ENCODE measurements at regions not wholly inside any gene's neighbourhood (a gene's known extent, or its start where the extent isn't known, plus 50 kb on each side); places are given as distances from the start of the nearest gene placed in this dataset.
"Not testable (repeated sequence)": the region's sequence is repeated elsewhere in the genome, so short reads cannot be mapped to it uniquely, and the experiment has no call there.

- in situ Hi-C loops (cut with MboI; ENCODE audit: low pct_unique_long_range_greater_than_20kb in 2 of 9, low sequenced_read_pairs in 9 of 9, unreplicated experiment in 9 of 9) = no loop called here
- no peak overlapping the region for H3K27ac ChIP-seq
Measured at GRCh38 chr9:29514862-29515261, 1941.6 kb upstream of the C9orf72 start.

DNA sequence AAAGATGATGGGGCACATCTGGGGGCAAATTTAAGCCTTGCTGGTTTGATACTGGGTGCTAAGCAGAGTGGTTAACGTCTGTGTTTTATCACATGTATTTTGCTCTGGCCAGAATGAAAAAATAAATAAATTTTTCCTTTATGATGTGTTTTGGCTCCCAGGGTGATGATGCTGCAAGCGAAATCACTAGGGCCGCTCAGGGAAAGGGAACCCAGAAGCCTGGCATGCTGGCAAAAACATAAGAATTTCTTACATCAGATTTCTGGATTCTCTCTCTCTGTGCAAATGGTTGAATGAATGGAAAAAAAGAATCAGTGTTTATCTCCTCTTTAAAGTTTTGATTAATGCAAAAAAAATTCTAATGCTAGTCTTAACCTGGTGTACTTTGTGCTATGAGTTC, 1975.2 kb upstream of the C9orf72 start:
- no peak overlapping the region for H3K4me3 ChIP-seq
- ATAC-seq (replicated peaks in 6 of 8) = no peak
- H3K4me1 ChIP-seq (replicated peaks in 1 of 2) = no peaks in the 10 kb centered on the region
- in situ Hi-C loops (cut with MboI; ENCODE audit: low pct_unique_long_range_greater_than_20kb in 2 of 9, low sequenced_read_pairs in 9 of 9, unreplicated experiment in 9 of 9) = no loop called here
- WGBS, 10 experiments = 7 to 96% (median 80%) methylated on average over 1 to 3 of the region's 3 CpGs; no CpG with 5 or more reads in 1 of the 10 experiments
- H3K27ac ChIP-seq = no peak overlapping the region

More at GRCh38 chr9:29514862-29515261, 1941.6 kb upstream of the C9orf72 start:
- H3K4me1 ChIP-seq (replicated peaks in 1 of 2) = peaks cover 8 to 11% of the 10 kb centered on the region in 2 donors
- no peak for ATAC-seq (replicated peaks in 6 of 8)
- H3K4me3 ChIP-seq = no peak overlapping the region
- 0 to 94% (median 76%) methylated on average over 2 to 8 of the region's 8 CpGs; no CpG with 5 or more reads in 1 of the 10 experiments for WGBS, 10 experiments

DNA sequence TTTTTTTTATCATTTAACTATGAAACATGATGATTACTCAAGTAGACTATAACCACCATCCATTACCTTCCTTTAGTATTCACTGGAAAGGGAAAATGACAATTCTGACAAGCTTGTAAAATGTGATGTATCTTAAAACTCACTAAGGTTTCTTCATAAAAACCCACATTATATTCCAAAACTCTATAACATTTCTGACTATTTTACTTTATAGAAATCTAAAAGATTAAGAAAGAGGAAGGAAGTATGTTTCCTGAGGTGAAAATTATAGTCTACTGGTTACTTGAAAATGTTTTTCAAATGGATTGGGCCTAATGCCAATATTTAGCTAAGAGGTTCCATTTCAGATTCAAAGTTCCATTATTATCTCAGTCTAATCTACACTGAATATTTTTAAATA, 1982.2 kb upstream of the C9orf72 start:
- Histone ChIP-seq H3K27ac (no peak overlapping the region), H3K4me1 (replicated peaks in 1 of 2) (no peaks in the 10 kb centered on the region), H3K4me3 (no peak overlapping the region)
- no peak for ATAC-seq (replicated peaks in 6 of 8)
- in situ Hi-C loops (cut with MboI; ENCODE audit: low pct_unique_long_range_greater_than_20kb in 2 of 9, low sequenced_read_pairs in 9 of 9, unreplicated experiment in 9 of 9) = no loop called here

- Histone ChIP-seq H3K27ac (no peak overlapping the region), H3K4me1 (replicated peaks in 1 of 2) (no peaks in the 10 kb centered on the region), H3K4me3 (no peak overlapping the region)
- WGBS, 10 experiments = 0 to 100% (median 29%) methylated on average over 1 to 3 of the region's 3 CpGs; no CpG with 5 or more reads in 2 of the 10 experiments
- no peak for ATAC-seq (replicated peaks in 6 of 8)
- in situ Hi-C loops (cut with MboI; ENCODE audit: low pct_unique_long_range_greater_than_20kb in 2 of 9, low sequenced_read_pairs in 9 of 9, unreplicated experiment in 9 of 9) = no loop called here
Measured at GRCh38 chr9:29556317-29556716, 1983.0 kb upstream of the C9orf72 start.

DNA sequence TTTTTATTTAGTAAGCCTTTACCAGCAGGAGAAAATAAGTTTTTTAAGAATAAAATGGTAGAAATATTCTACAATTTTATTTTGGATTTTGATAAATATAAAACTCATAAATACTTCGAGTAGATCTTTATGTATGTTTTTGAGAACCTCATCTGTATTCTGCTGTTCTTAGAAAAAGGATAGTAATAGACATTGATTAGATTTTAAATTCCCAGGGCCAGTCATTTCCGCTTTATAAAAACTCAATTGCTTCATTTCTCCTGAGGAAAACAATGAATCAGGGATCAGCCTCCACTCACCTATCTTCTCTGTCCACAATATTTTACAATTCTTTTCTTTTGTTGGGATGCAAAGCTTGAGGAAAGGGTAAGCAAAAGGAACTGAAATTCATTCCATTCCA, 1983.5 kb upstream of the C9orf72 start:
- in situ Hi-C loops (cut with MboI; ENCODE audit: low pct_unique_long_range_greater_than_20kb in 2 of 9, low sequenced_read_pairs in 9 of 9, unreplicated experiment in 9 of 9) = no loop called here
- ATAC-seq (replicated peaks in 6 of 8) = no peak
- Histone ChIP-seq H3K27ac (no peak overlapping the region), H3K4me1 (replicated peaks in 1 of 2) (no peaks in the 10 kb centered on the region), H3K4me3 (no peak overlapping the region)
- WGBS, 10 experiments = 0 to 100% (median 83%) methylated on average over 1 to 2 of the region's 2 CpGs

DNA sequence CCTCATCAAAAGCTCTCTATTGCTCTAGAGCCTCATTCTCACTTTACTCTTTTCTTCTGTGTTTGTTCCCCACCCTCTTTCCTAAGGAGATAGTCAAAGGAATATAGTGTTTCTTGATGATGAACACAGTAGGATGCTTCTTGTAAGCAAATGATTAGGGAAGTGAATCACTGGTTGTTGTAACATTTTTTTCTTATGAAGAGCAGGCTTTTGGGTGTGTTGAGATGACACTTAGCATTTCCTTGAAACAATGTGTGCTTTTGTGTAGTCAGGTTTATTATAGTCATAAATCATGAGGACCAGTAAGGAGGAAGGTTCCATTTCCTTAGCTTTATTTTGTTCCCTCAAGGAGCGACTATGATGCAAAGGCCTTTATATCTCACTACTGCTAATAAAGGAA, 1991.3 kb upstream of the C9orf72 start:
- WGBS, 10 experiments = 0 to 80% (median 33%) methylated on average over 1 of the region's 1 CpG; no CpG with 5 or more reads in 1 of the 10 experiments
- Histone ChIP-seq H3K4me3 (no peak overlapping the region), H3K4me1 (replicated peaks in 1 of 2) (no peaks in the 10 kb centered on the region), H3K27ac (no peak overlapping the region)
- in situ Hi-C loops (cut with MboI; ENCODE audit: low pct_unique_long_range_greater_than_20kb in 2 of 9, low sequenced_read_pairs in 9 of 9, unreplicated experiment in 9 of 9) = no loop called here
- no peak for ATAC-seq (replicated peaks in 6 of 8)

DNA sequence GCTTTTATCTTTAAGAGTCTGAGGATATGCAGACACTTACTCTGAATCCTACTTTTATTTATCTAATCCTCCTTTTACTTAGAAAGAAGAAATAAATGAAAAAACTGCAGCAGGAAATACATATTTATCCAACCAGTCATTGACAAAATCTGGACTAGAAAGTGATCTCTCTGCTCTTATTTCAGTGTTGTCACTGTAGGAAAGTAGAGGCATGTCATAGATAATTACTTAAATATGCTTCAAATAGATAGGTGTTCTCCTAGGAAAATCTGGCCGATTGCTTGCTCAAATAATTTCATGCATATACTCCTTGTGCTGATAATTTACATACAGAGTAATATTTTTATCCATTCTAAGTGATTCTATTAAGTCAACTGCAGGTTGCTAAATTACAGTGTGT, 2001.9 kb upstream of the C9orf72 start:
- Histone ChIP-seq H3K4me1 (replicated peaks in 1 of 2) (no peaks in the 10 kb centered on the region), H3K4me3 (no peak overlapping the region), H3K27ac (no peak overlapping the region)
- 0 to 86% (median 20%) methylated on average over 1 of the region's 1 CpG; no CpG with 5 or more reads in 1 of the 10 experiments for WGBS, 10 experiments
- in situ Hi-C loops (cut with MboI; ENCODE audit: low pct_unique_long_range_greater_than_20kb in 2 of 9, low sequenced_read_pairs in 9 of 9, unreplicated experiment in 9 of 9) = no loop called here
- no peak for ATAC-seq (replicated peaks in 6 of 8)

DNA sequence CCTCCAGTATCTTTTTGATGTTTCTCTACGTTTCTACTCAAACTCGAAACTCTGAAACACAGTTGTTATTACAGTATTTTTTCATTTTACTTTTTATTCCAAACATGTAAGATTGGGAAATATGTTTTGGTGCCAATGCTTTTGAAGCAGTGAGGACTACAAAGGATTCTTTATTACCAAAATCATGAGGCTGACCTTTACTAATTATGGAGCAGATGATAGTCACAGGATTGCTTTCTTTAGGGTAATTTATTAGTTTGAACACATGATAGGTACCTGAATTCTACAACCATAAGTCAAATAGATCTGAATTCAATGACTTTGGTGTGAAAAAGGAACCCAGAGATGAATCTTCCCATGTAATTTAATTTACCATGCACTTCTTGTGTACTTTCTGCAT, 2015.1 kb upstream of the C9orf72 start:
- in situ Hi-C loops (cut with MboI; ENCODE audit: low pct_unique_long_range_greater_than_20kb in 2 of 9, low sequenced_read_pairs in 9 of 9, unreplicated experiment in 9 of 9) = no loop called here
- Histone ChIP-seq H3K27ac (no peak overlapping the region), H3K4me3 (no peak overlapping the region), H3K4me1 (replicated peaks in 1 of 2) (no peaks in the 10 kb centered on the region)
- WGBS, 10 experiments = 0 to 100% (median 43%) methylated on average over 2 of the region's 2 CpGs; no CpG with 5 or more reads in 1 of the 10 experiments
- ATAC-seq (replicated peaks in 6 of 8) = no peak

GRCh38 chr9:29609282-29609681, 2036.0 kb upstream of the C9orf72 start:
- Histone ChIP-seq H3K4me1 (replicated peaks in 1 of 2) (no peaks in the 10 kb centered on the region), H3K27ac (no peak overlapping the region), H3K4me3 (no peak overlapping the region)
- WGBS, 10 experiments = 0 to 95% (median 81%) methylated on average over 1 to 2 of the region's 2 CpGs
- no peak for ATAC-seq (replicated peaks in 6 of 8)
- in situ Hi-C loops (cut with MboI; ENCODE audit: low pct_unique_long_range_greater_than_20kb in 2 of 9, low sequenced_read_pairs in 9 of 9, unreplicated experiment in 9 of 9) = no loop called here

GRCh38 chr9:29613773-29614172, 2040.5 kb upstream of the C9orf72 start:
- Histone ChIP-seq H3K4me3 (no peak overlapping the region), H3K4me1 (replicated peaks in 1 of 2) (no peaks in the 10 kb centered on the region), H3K27ac (no peak overlapping the region)
- no peak for ATAC-seq (replicated peaks in 6 of 8)
- WGBS, 10 experiments = 0 to 100% (median 78%) methylated on average over 1 of the region's 1 CpG; no CpG with 5 or more reads in 1 of the 10 experiments
- in situ Hi-C loops (cut with MboI; ENCODE audit: low pct_unique_long_range_greater_than_20kb in 2 of 9, low sequenced_read_pairs in 9 of 9, unreplicated experiment in 9 of 9) = no loop called here

GRCh38 chr9:29616844-29617243, 2043.6 kb upstream of the C9orf72 start:
- 0 to 79% (median 61%) methylated on average over 1 to 2 of the region's 2 CpGs for WGBS, 10 experiments
- in situ Hi-C loops (cut with MboI; ENCODE audit: low pct_unique_long_range_greater_than_20kb in 2 of 9, low sequenced_read_pairs in 9 of 9, unreplicated experiment in 9 of 9) = no loop called here
- Histone ChIP-seq H3K4me1 (replicated peaks in 1 of 2) (no peaks in the 10 kb centered on the region), H3K27ac (no peak overlapping the region), H3K4me3 (no peak overlapping the region)
- no peak for ATAC-seq (replicated peaks in 6 of 8)

DNA sequence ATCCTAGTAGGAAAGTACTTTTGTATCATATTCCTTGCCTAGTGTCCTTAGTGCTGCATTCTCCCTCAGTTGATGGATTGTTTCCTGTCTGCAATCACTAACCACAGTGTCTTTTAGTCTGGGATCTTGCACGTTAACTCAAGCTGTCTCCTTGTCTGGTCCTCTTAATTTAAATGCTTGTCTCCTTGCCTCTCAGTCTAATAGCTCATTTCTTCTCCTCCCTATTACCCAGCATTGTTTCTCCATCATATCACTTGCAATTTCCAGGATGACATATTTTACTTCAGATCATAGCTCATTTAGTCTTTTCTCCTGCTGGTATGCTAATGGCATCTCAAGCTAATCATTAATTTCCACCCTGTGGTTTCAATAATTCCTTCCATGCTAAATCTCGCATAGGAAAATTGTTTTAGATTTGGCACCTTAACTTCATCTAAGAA, 2052.0 kb upstream of the C9orf72 start:
- no peak overlapping the region for H3K27ac ChIP-seq
- H3K4me3 ChIP-seq = no peak overlapping the region
- peaks cover 0 to 11% of the 10 kb centered on the region in 2 donors for H3K4me1 ChIP-seq (replicated peaks in 1 of 2)
- 0 to 57% (median 23%) methylated on average over 1 to 2 of the region's 2 CpGs for WGBS, 10 experiments
- in situ Hi-C loops (cut with MboI; ENCODE audit: low pct_unique_long_range_greater_than_20kb in 2 of 9, low sequenced_read_pairs in 9 of 9, unreplicated experiment in 9 of 9) = loop anchor here in 1 of 9 experiments (25.0 kb wide), 1 partner anchor 112 kb away; no protein-coding TSS in a partner anchor
- ATAC-seq (replicated peaks in 6 of 8) = peak in 5 of 8 experiments; percentile 67 to 87 (median 83)

DNA sequence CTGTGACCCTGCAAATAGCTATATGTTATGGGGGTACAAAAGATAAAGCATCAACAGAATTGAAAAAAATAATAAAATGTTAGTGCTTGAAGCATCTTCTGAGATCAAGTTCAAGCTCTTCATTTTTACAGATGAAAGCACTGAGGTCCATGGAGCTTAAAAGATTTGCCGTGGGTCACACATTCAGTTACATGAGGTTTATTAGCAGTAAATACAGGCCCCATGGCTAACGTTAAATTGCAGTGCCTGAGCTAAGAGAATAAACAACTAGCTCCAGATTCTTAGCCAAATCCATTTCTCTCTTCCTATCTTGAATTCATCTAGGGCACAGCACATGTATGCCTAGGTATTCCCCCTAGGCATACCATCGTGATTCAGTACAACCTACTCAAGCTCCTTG, 2052.7 kb upstream of the C9orf72 start:
- H3K4me1 ChIP-seq (replicated peaks in 1 of 2) = peaks cover 0 to 11% of the 10 kb centered on the region in 2 donors
- no peak overlapping the region for H3K27ac ChIP-seq
- ATAC-seq (replicated peaks in 6 of 8) = no peak
- WGBS, 10 experiments = 0 to 90% (median 48%) methylated on average over 1 to 3 of the region's 3 CpGs; no CpG with 5 or more reads in 2 of the 10 experiments
- in situ Hi-C loops (cut with MboI; ENCODE audit: low pct_unique_long_range_greater_than_20kb in 2 of 9, low sequenced_read_pairs in 9 of 9, unreplicated experiment in 9 of 9) = loop anchor here in 1 of 9 experiments (25.0 kb wide), 1 partner anchor 111 kb away; no protein-coding TSS in a partner anchor
- H3K4me3 ChIP-seq = no peak overlapping the region

- H3K4me3 ChIP-seq; H3K27ac ChIP-seq; ATAC-seq (replicated peaks in 6 of 8): not testable (repeated sequence)
- peaks cover 0 to 11% of the 10 kb centered on the region in 2 donors for H3K4me1 ChIP-seq (replicated peaks in 1 of 2)
- 0 to 100% (median 78%) methylated on average over 1 of the region's 1 CpG; no CpG with 5 or more reads in 2 of the 10 experiments for WGBS, 10 experiments
- in situ Hi-C loops (cut with MboI; ENCODE audit: low pct_unique_long_range_greater_than_20kb in 2 of 9, low sequenced_read_pairs in 9 of 9, unreplicated experiment in 9 of 9) = loop anchor here in 1 of 9 experiments (25.0 kb wide), 1 partner anchor 108 kb away; no protein-coding TSS in a partner anchor
Measured at GRCh38 chr9:29628856-29629255, 2055.6 kb upstream of the C9orf72 start.

Measured in motor neuron (in vitro differentiated cells).